ENCODE measurements at regions not wholly inside any gene's neighbourhood (a gene's known extent, or its start where the extent isn't known, plus 50 kb on each side); places are given as distances from the start of the nearest gene placed in this dataset.

GRCh38 chrX:4762196-4762595, 1048.7 kb upstream of the PRKX start:
- Histone ChIP-seq H3K9ac (ENCODE audit: low read depth, low read length) (no peak overlapping the region), H3K27ac (ENCODE audit: low read length) (no peak overlapping the region), H3K36me3 (ENCODE audit: insufficient read depth, low read depth, low read length) (no peaks in the 10 kb centered on the region), H3K4me3 (ENCODE audit: low read length) (no peak overlapping the region), H3K4me1 (ENCODE audit: insufficient read depth, low read length) (no peaks in the 10 kb centered on the region), H3K27me3 (ENCODE audit: insufficient read depth, low read length) (no peaks in the 10 kb centered on the region), H3K9me3 (ENCODE audit: insufficient read depth, low read depth, low read length) (no peaks in the 10 kb centered on the region)

- H3K27ac ChIP-seq (ENCODE audit: low read length), result no peak overlapping the region
- H3K36me3 ChIP-seq (ENCODE audit: insufficient read depth, low read depth, low read length), result no peaks in the 10 kb centered on the region
- H3K4me1 ChIP-seq (ENCODE audit: insufficient read depth, low read length), result no peaks in the 10 kb centered on the region
- no peak overlapping the region for H3K4me3 ChIP-seq (ENCODE audit: low read length)
- no peaks in the 10 kb centered on the region for H3K9me3 ChIP-seq (ENCODE audit: insufficient read depth, low read depth, low read length)
- H3K9ac ChIP-seq (ENCODE audit: low read depth, low read length), result no peak overlapping the region
- no peaks in the 10 kb centered on the region for H3K27me3 ChIP-seq (ENCODE audit: insufficient read depth, low read length)
Measured at GRCh38 chrX:4754878-4755604, 1041.6 kb upstream of the PRKX start.

GRCh38 chrX:4741024-4741423, 1027.6 kb upstream of the PRKX start:
- no peaks in the 10 kb centered on the region for H3K36me3 ChIP-seq (ENCODE audit: insufficient read depth, low read depth, low read length)
- H3K27me3 ChIP-seq (ENCODE audit: insufficient read depth, low read length), result no peaks in the 10 kb centered on the region
- no peak overlapping the region for H3K4me3 ChIP-seq (ENCODE audit: low read length)
- no peak overlapping the region for H3K27ac ChIP-seq (ENCODE audit: low read length)
- H3K4me1 ChIP-seq (ENCODE audit: insufficient read depth, low read length), result no peaks in the 10 kb centered on the region
- no peak overlapping the region for H3K9ac ChIP-seq (ENCODE audit: low read depth, low read length)
- H3K9me3 ChIP-seq (ENCODE audit: insufficient read depth, low read depth, low read length), result no peaks in the 10 kb centered on the region

GRCh38 chrX:4735299-4735698, 1021.9 kb upstream of the PRKX start:
- Histone ChIP-seq H3K27ac (ENCODE audit: low read length) (no peak overlapping the region), H3K36me3 (ENCODE audit: insufficient read depth, low read depth, low read length) (no peaks in the 10 kb centered on the region), H3K4me1 (ENCODE audit: insufficient read depth, low read length) (no peaks in the 10 kb centered on the region)

GRCh38 chrX:4710618-4711433, 997.4 kb upstream of the PRKX start:
- no peaks in the 10 kb centered on the region for H3K9me3 ChIP-seq (ENCODE audit: insufficient read depth, low read depth, low read length)
- no peak overlapping the region for H3K9ac ChIP-seq (ENCODE audit: low read depth, low read length)
- H3K27ac ChIP-seq (ENCODE audit: low read length), result no peak overlapping the region
- peaks cover 4% of the 10 kb centered on the region for H3K4me1 ChIP-seq (ENCODE audit: insufficient read depth, low read length)
- H3K27me3 ChIP-seq (ENCODE audit: insufficient read depth, low read length), result no peaks in the 10 kb centered on the region
- no peaks in the 10 kb centered on the region for H3K36me3 ChIP-seq (ENCODE audit: insufficient read depth, low read depth, low read length)
- H3K4me3 ChIP-seq (ENCODE audit: low read length), result no peak overlapping the region

More at GRCh38 chrX:4735299-4735698, 1021.9 kb upstream of the PRKX start:
- Histone ChIP-seq H3K4me3 (ENCODE audit: low read length) (no peak overlapping the region), H3K9ac (ENCODE audit: low read depth, low read length) (no peak overlapping the region), H3K9me3 (ENCODE audit: insufficient read depth, low read depth, low read length) (no peaks in the 10 kb centered on the region), H3K27me3 (ENCODE audit: insufficient read depth, low read length) (no peaks in the 10 kb centered on the region)

- no peak overlapping the region for H3K9ac ChIP-seq (ENCODE audit: low read depth, low read length)
- H3K4me1 ChIP-seq (ENCODE audit: insufficient read depth, low read length), result peaks cover 4% of the 10 kb centered on the region
- no peaks in the 10 kb centered on the region for H3K9me3 ChIP-seq (ENCODE audit: insufficient read depth, low read depth, low read length)
- no peaks in the 10 kb centered on the region for H3K36me3 ChIP-seq (ENCODE audit: insufficient read depth, low read depth, low read length)
- H3K27ac ChIP-seq (ENCODE audit: low read length), result no peak overlapping the region
- H3K27me3 ChIP-seq (ENCODE audit: insufficient read depth, low read length), result no peaks in the 10 kb centered on the region
- H3K4me3 ChIP-seq (ENCODE audit: low read length), result no peak overlapping the region
Measured at GRCh38 chrX:4708970-4709760, 995.7 kb upstream of the PRKX start.

- H3K4me1 ChIP-seq (ENCODE audit: insufficient read depth, low read length), result peaks cover 4% of the 10 kb centered on the region
- no peak overlapping the region for H3K4me3 ChIP-seq (ENCODE audit: low read length)
- no peak overlapping the region for H3K27ac ChIP-seq (ENCODE audit: low read length)
- no peaks in the 10 kb centered on the region for H3K27me3 ChIP-seq (ENCODE audit: insufficient read depth, low read length)
- no peak overlapping the region for H3K9ac ChIP-seq (ENCODE audit: low read depth, low read length)
- no peaks in the 10 kb centered on the region for H3K9me3 ChIP-seq (ENCODE audit: insufficient read depth, low read depth, low read length)
- no peaks in the 10 kb centered on the region for H3K36me3 ChIP-seq (ENCODE audit: insufficient read depth, low read depth, low read length)
Measured at GRCh38 chrX:4706961-4707360, 993.5 kb upstream of the PRKX start.

- Histone ChIP-seq H3K27ac (ENCODE audit: low read length) (no peak overlapping the region), H3K4me3 (ENCODE audit: low read length) (no peak overlapping the region), H3K36me3 (ENCODE audit: insufficient read depth, low read depth, low read length) (no peaks in the 10 kb centered on the region), H3K4me1 (ENCODE audit: insufficient read depth, low read length) (no peaks in the 10 kb centered on the region), H3K9me3 (ENCODE audit: insufficient read depth, low read depth, low read length) (no peaks in the 10 kb centered on the region), H3K27me3 (ENCODE audit: insufficient read depth, low read length) (no peaks in the 10 kb centered on the region), H3K9ac (ENCODE audit: low read depth, low read length) (no peak overlapping the region)
Measured at GRCh38 chrX:4690521-4690920, 977.1 kb upstream of the PRKX start.

- Histone ChIP-seq H3K9me3 (ENCODE audit: insufficient read depth, low read depth, low read length) (no peaks in the 10 kb centered on the region), H3K4me3 (ENCODE audit: low read length) (no peak overlapping the region), H3K9ac (ENCODE audit: low read depth, low read length) (no peak overlapping the region)
Measured at GRCh38 chrX:4682636-4683035, 969.2 kb upstream of the PRKX start.

GRCh38 chrX:4675686-4676300, 962.3 kb upstream of the PRKX start:
- Histone ChIP-seq H3K36me3 (ENCODE audit: insufficient read depth, low read depth, low read length) (no peaks in the 10 kb centered on the region), H3K9ac (ENCODE audit: low read depth, low read length) (no peak overlapping the region), H3K4me1 (ENCODE audit: insufficient read depth, low read length) (no peaks in the 10 kb centered on the region), H3K4me3 (ENCODE audit: low read length) (no peak overlapping the region), H3K9me3 (ENCODE audit: insufficient read depth, low read depth, low read length) (no peaks in the 10 kb centered on the region), H3K27me3 (ENCODE audit: insufficient read depth, low read length) (no peaks in the 10 kb centered on the region), H3K27ac (ENCODE audit: low read length) (no peak overlapping the region)

More at GRCh38 chrX:4682636-4683035, 969.2 kb upstream of the PRKX start:
- Histone ChIP-seq H3K4me1 (ENCODE audit: insufficient read depth, low read length) (no peaks in the 10 kb centered on the region), H3K27ac (ENCODE audit: low read length) (no peak overlapping the region), H3K27me3 (ENCODE audit: insufficient read depth, low read length) (no peaks in the 10 kb centered on the region), H3K36me3 (ENCODE audit: insufficient read depth, low read depth, low read length) (no peaks in the 10 kb centered on the region)

GRCh38 chrX:4674028-4674782, 960.8 kb upstream of the PRKX start:
- no peak overlapping the region for H3K27ac ChIP-seq (ENCODE audit: low read length)
- H3K36me3 ChIP-seq (ENCODE audit: insufficient read depth, low read depth, low read length), result no peaks in the 10 kb centered on the region
- no peaks in the 10 kb centered on the region for H3K9me3 ChIP-seq (ENCODE audit: insufficient read depth, low read depth, low read length)
- no peaks in the 10 kb centered on the region for H3K27me3 ChIP-seq (ENCODE audit: insufficient read depth, low read length)
- no peak overlapping the region for H3K4me3 ChIP-seq (ENCODE audit: low read length)
- no peaks in the 10 kb centered on the region for H3K4me1 ChIP-seq (ENCODE audit: insufficient read depth, low read length)
- no peak overlapping the region for H3K9ac ChIP-seq (ENCODE audit: low read depth, low read length)
